ENCODE measurements at regions not wholly inside any gene's neighbourhood (a gene's known extent, or its start where the extent isn't known, plus 50 kb on each side); places are given as distances from the start of the nearest gene placed in this dataset.

GRCh38 chr5:136717917-136718316 lies 352.6 kb upstream of the TRPC7 start:
- TF ChIP-seq, protein P1, sequence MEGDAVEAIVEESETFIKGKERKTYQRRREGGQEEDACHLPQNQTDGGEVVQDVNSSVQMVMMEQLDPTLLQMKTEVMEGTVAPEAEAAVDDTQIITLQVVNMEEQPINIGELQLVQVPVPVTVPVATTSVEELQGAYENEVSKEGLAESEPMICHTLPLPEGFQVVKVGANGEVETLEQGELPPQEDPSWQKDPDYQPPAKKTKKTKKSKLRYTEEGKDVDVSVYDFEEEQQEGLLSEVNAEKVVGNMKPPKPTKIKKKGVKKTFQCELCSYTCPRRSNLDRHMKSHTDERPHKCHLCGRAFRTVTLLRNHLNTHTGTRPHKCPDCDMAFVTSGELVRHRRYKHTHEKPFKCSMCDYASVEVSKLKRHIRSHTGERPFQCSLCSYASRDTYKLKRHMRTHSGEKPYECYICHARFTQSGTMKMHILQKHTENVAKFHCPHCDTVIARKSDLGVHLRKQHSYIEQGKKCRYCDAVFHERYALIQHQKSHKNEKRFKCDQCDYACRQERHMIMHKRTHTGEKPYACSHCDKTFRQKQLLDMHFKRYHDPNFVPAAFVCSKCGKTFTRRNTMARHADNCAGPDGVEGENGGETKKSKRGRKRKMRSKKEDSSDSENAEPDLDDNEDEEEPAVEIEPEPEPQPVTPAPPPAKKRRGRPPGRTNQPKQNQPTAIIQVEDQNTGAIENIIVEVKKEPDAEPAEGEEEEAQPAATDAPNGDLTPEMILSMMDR (IDR thresholded peaks at IDR 0.05), result no peak
- TF ChIP-seq EZH2 (IDR thresholded peaks at IDR 0.05; ENCODE audit: borderline replicate concordance, insufficient read depth, low read depth, low read length, poor library complexity, severe bottlenecking), result no peak
